ENCODE measurements at regions not wholly inside any gene's neighbourhood (a gene's known extent, or its start where the extent isn't known, plus 50 kb on each side); places are given as distances from the start of the nearest gene placed in this dataset.

DNA sequence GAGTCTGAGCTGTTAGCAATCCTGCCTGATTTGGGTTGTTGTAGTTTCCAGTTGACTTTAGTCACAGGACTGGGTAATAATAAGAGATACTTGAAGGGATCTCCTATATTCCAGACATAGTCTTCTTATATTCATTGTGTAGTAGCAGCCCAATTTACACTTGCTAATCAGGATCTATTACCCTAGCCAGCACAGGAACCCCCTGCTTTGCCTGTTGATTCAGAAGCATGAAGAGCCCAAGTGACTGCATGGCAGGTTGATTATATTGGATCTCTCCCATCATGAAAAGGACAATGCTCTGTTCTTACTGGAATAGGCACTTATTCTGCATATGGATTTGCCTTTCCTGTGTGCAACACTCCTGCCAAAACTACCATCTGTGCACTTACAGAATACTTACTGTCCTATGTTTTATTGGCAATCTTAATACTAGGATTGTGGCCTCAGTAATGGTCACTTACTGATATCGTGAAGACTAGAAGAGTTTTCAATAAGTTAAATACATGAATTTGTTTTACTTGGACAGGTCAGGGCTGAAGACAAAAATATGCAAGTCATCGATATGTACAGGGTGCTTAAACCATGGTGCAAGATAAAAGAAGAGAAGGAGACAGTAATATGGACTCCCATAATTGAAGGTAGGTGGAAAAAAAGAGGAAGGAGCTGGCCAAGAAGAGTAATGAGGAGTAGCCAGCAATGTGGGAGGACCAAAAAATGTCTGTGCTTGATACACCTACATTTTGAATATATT lies 304.1 kb downstream of the MCTP2 start:
- DNase-seq = peak; percentile 16 to 71

GRCh38 chr15:94536549-94536948 lies 305.2 kb downstream of the MCTP2 start:
- no peak for DNase-seq

GRCh38 chr15:94538280-94538679 lies 306.9 kb downstream of the MCTP2 start:
- DNase-seq = no peak

- no peak for DNase-seq
Measured at GRCh38 chr15:94542391-94542790, 311.0 kb downstream of the MCTP2 start.

- no peak for DNase-seq
Measured at GRCh38 chr15:94546808-94547207, 315.4 kb downstream of the MCTP2 start.

- DNase-seq = no peak
Measured at GRCh38 chr15:94547711-94548110, 316.4 kb downstream of the MCTP2 start.

- DNase-seq = no peak
Measured at GRCh38 chr15:94555841-94556519, 324.6 kb downstream of the MCTP2 start.

DNA sequence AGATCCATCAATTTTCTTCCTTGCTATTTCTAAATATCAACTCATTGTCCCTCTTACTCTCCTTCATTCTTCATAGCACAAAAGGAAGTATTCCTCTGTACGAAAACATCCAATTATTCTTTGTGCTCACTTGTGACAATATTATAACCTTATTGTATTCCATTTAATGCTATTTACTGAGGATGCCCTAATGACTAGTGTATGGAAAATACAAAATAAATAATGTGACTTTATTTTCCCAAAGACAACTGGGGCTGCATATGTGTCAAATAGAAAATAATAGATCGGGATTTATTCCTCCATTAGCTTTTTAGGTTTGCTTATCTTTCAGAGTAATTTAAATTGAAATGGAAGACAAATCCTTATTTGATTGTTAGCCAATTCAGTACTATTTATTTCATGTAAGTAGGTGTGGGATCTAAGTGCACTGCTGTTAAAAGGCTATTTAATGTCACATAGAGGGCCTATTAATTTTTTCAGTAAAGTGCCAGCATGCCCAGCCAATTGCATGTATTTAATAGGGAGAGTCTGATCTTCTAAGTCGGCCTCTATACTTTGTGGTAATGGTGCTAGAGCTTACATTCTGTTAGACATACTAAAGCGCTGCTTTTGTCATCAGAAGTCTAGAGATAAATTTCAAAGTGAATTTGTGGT lies 329.8 kb downstream of the MCTP2 start:
- DNase-seq = no peak

DNA sequence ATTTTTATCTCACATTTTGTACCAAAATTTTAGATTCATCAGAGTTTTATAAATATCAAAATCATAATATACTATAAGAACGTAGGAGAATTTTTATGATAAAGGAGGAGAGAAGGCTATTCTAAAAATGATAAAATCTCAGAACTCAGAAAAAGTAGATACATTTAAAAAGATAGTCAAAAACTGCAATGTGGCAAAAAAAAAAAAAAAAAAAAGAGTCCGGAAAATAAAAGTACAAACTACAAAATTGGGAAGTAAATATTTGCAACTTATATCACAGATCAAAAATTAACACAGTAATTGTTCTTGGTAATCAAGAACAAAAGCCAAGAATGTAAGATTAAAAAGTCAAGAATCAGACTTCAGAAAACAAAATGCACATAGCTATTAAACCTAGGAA lies 332.1 kb downstream of the MCTP2 start:
- DNase-seq = no peak

- DNase-seq = peak; percentile 34 to 48
Measured at GRCh38 chr15:94576889-94577533, 345.6 kb downstream of the MCTP2 start.

- peak in 1 of 2 experiments; percentile 25 for DNase-seq
Measured at GRCh38 chr15:94579286-94579685, 347.9 kb downstream of the MCTP2 start.

DNA sequence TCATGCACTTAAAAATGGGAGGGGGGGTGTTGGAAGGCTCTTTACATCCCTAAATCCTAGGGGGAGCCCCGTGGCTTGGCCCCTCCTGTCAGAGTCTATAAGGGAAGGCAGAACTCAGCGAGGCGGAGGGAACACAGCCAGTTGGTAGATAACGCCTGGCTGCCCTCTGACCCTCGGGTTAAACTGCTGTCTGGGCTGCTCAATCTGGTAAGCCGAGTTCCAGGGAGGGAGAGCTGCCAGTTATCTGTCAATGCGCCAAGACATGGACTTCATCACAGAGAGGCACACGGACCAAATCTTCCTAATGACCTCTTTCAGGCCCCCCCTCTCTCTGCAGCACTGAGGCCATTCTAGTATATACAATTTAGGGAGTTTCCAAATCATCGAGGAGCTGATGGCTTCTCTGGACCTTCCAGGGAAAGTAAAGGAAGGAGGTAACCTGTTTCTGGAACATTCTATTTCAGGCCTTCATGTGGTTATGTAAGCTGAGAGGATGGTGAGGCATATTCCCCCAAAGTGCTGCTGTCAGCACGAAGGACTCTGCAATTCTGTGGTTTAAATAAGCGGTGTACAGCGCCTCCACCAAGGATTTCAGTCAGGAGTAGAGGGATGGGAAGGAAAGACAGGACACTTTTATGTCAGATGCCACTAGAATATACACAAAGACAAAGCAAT lies 349.0 kb downstream of the MCTP2 start:
- no peak for DNase-seq

- peak in 1 of 2 experiments; percentile 36 for DNase-seq
Measured at GRCh38 chr15:94582368-94582767, 351.0 kb downstream of the MCTP2 start.

- no peak for DNase-seq
Measured at GRCh38 chr15:94584833-94585244, 353.5 kb downstream of the MCTP2 start.

- no peak for DNase-seq
Measured at GRCh38 chr15:94586099-94586498, 354.7 kb downstream of the MCTP2 start.

DNA sequence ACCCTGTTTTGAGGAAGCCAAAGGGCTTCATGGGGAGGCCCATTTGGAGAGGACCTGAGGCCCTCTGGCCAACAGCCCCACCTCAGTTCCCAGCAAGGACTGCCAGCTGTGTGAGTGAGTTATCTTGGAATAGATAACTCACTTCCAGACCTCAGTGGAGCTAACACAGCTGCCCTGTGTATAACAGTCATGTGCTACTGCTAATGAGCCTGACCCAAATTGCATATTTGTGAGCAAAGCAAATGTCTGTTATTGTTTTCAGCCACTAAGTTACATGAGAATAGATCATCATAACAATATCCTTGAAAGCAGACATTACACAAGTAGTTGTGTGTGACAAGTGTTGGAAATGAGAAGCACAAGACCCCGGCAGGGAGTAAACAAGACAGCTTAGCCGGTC lies 355.8 kb downstream of the MCTP2 start:
- no peak for DNase-seq

DNA sequence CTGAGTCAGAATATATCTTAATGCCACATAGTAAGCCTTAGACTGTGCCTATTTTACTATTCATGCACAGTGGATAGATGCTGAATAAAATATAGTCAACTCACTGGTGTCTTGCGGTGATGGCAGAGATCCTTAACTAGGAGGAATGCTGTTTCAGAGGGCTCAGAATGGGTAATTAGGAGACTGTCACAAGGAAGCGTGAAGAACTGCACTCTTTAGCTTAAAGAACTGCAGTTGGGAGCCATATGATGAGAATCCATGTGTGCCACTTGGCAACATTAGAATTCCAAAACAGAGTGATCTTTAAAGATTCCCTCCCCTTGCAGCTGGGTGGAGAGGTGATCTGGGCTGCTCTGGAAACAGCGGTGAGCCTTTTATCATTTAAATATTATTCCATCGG lies 357.6 kb downstream of the MCTP2 start:
- no peak for DNase-seq

GRCh38 chr15:94592495-94592894 lies 361.1 kb downstream of the MCTP2 start:
- no peak for DNase-seq

DNA sequence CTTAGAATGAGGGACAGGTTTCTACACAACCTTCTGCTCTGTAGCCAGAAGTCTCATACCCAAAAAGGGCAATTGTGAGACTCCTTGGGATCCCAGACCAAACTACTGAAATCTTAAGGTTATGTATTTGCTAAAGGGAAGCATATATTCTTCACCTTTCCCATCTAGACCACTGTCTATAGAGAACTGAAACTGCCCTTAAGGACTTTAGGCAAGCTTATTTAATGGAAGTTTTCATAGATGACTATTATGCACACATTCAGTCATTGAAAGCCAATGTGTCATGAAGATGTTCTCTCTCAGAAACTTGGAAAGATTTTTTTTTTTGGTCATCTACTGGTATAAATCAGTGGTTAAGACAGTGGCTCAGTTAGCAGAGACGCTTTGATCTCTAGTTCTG lies 365.3 kb downstream of the MCTP2 start:
- no peak for DNase-seq

DNA sequence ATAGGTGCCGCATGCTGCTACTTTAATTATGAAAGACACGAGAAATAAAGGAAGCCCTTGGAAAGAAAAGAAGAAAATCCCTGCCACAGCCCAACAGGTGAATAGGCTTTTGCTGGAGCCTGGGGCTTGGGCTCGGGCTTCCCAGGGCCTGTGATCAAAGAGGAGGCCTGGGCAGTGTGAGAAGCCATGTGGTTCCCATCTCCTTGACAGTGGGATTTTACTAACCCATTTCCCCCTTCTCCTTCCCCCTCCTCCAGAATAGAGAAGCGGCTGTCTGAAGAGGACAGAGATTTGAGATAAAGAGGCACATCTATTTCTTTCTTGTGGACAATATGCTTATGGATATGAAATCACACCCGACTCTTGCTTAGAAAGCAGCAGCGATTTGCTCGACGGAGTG lies 369.1 kb downstream of the MCTP2 start:
- DNase-seq = no peak

DNA sequence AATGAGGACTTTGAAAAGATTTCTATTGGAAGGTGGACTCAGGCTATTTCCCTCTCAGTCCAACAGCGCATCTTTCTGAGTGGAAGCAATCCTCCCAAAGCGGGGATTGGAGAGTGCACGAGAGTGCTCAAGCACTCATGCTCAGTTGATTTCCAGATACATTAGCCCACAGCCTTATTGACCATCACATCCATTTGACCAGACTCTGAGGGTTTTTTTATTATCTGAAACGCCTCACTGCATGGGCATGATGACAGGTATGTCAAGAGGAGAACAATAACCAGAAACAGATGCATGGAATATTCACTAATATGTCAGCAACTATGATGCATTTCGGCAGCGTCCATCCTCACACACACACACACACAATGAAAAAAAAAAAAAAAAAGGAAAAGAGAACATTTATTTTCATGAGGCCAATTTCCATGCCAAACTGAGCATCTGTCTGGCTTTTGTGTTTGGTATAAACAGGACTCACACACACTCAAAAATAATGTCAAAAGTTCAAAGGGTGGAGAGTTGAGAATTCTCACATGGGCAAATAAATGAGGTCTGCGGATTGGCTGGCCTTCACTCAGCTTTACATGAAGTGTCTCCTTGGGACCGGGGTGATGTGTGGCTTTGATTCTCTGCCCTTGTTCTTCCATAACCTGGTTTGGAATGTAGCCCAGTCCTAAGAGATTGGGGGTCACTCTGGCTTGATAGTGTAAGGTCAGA lies 371.6 kb downstream of the MCTP2 start:
- no peak for DNase-seq

DNA sequence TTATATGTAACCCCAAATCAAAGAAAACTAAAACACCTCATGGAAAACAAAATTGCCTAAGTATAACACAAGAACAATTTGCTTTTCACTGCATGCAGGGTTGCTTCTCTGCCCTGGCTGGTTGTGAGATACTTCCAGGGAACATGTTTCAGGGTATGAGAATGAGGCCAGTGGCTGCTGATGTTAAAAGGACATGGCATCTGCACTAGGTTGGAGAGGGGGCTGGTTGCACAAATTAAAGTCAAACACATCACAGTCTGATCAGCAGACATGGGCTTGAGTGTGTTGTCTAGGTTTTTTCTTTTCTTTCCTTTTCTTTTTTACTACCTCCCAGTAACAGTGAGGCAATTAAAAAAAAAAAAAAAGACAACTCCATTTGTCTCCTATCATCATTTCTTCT lies 374.9 kb downstream of the MCTP2 start:
- no peak for DNase-seq
